AG04450 (cell line): ENCODE measurements at regions not wholly inside any gene's neighbourhood (a gene's known extent, or its start where the extent isn't known, plus 50 kb on each side); places are given as distances from the start of the nearest gene placed in this dataset.

Source experiments
- CTCF ChIA-PET: fragments of 300-600, 350-600 bp; formaldehyde crosslinking; extraction: SDS; loops from one replicate; lab custom pipeline; 2022; ENCODE audit warnings: antibody characterized with exemption, inconsistent platforms; lab: Charles Lee
- POLR2A ChIA-PET: fragments of 350-600 bp; formaldehyde crosslinking; extraction: SDS; loops from one replicate; lab custom pipeline; 2021; ENCODE audit warnings: antibody characterized with exemption, inconsistent platforms; lab: Yijun Ruan, JAX
- DNase-seq: peaks from one replicate; pipeline ENCODE4 v3.0.0-alpha.2; 2011; ENCODE audit warnings: low read depth, low spot score
- H3K27ac ChIP-seq: one replicate; pipeline ENCODE4 v1.5.1; 2012; ENCODE audit warnings: low read depth, low read length, control low read depth
- H3K27me3 ChIP-seq: one replicate; pipeline ENCODE4 v1.6.0; 2012; ENCODE audit warnings: low read length; ENCODE audit not compliant: control insufficient read depth, insufficient read depth
- H3K4me3 ChIP-seq: 2 replicates; pipeline ENCODE4 v1.5.1; 2011; ENCODE audit warnings: mild to moderate bottlenecking, low read depth, low read length, control low read depth
- H3K9me3 ChIP-seq: 2 replicates; pipeline ENCODE4 v1.5.1; 2012; ENCODE audit warnings: low read length; ENCODE audit not compliant: control insufficient read depth, insufficient read depth
- TF ChIP-seq, protein P1 (sequence below): IDR thresholded peaks from 2 replicates; pipeline ENCODE4 v1.5.1; 2011; ENCODE audit warnings: low read depth, low read length, control low read depth, inconsistent platforms

DNA sequence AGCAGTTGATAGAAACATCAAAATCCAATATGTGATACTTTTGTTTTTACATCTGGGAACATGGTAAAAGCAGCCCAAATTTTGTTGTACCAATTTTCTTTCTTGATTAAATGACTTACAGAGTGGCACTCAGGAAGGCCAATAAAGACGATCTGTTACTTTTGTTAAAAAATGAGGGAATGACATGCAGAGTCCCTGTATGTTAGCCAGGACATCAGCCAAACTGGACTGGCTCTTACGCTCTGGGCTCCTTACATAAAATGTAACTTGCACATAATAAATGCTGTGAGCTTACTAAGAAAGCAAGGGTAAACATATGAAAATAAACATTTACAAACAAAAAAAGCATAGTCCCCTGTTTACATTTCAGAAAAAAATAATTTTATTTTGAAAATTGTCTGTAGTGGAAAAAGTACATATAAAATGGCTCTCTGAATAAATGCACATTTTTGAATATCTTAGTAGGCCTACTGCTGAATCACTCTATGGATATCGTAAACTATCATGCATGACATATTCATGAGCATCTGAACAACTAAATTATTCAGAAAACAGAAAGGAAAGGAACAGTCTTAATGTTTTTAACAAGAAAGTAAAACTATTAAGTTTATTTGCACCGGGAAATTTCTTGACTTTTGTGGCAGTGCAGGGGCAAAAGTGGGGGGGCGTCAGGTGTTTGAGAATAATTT, 534.5 kb downstream of the KCTD12 start:
- H3K27me3 ChIP-seq, result no peaks in the 10 kb centered on the region
- H3K4me3 ChIP-seq, result no peak overlapping the region
- H3K9me3 ChIP-seq, result no peaks in the 10 kb centered on the region
- ChIA-PET CTCF (interaction anchor here (0.7 to 1.2 kb wide), 3 partner anchors 15 to 475 kb away, joined by 3 to 4 read pairs (median 4); no protein-coding TSS in a partner anchor), POLR2A (no interaction called here)
- no peak for DNase-seq
- TF ChIP-seq, protein P1, sequence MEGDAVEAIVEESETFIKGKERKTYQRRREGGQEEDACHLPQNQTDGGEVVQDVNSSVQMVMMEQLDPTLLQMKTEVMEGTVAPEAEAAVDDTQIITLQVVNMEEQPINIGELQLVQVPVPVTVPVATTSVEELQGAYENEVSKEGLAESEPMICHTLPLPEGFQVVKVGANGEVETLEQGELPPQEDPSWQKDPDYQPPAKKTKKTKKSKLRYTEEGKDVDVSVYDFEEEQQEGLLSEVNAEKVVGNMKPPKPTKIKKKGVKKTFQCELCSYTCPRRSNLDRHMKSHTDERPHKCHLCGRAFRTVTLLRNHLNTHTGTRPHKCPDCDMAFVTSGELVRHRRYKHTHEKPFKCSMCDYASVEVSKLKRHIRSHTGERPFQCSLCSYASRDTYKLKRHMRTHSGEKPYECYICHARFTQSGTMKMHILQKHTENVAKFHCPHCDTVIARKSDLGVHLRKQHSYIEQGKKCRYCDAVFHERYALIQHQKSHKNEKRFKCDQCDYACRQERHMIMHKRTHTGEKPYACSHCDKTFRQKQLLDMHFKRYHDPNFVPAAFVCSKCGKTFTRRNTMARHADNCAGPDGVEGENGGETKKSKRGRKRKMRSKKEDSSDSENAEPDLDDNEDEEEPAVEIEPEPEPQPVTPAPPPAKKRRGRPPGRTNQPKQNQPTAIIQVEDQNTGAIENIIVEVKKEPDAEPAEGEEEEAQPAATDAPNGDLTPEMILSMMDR, result no peak
- no peak overlapping the region for H3K27ac ChIP-seq

DNA sequence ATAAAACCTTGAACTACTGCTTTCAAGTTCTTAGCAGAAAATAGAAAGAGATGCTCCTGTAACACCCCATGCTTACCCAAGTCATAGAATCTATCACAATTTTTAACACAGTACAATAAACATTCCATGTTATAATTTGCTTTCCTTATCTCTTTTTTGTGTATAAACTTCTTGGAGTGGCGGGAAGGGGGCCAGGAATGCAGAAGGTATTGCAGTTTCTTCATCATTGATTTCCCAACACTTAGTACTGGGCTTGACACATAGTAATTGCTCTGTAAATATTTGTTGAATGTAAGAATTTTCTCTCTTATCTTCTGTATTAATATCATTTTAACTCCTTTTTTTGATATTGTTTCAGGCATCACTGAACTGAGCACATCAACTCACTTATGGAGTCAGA, 535.8 kb downstream of the KCTD12 start:
- CTCF ChIA-PET, result no interaction called here
- no peak overlapping the region for H3K4me3 ChIP-seq
- no peaks in the 10 kb centered on the region for H3K27me3 ChIP-seq
- no peaks in the 10 kb centered on the region for H3K9me3 ChIP-seq
- DNase-seq, result no peak
- TF ChIP-seq, protein P1, result no peak
- H3K27ac ChIP-seq, result no peak overlapping the region
- POLR2A ChIA-PET, result no interaction called here

DNA sequence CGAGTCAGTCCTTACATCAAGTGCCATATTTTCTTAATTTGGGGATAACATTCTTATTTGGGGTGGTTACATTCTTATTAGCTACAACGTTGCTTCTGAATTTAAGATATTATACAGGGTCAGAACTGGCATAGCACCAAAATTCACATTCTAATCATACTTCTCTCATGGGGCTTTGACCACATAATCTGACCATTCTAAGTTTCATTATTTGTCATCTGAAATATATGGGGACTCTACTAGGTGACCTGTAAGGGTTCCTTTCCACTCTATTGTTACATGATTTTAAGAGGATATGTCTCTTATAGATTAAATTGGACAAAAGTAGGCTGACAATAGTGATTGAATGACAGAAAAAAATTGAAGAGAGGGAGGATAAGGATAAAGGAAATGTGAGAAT, 536.5 kb downstream of the KCTD12 start:
- TF ChIP-seq, protein P1, result no peak
- ChIA-PET CTCF (no interaction called here), POLR2A (no interaction called here)
- Histone ChIP-seq H3K9me3 (no peaks in the 10 kb centered on the region), H3K4me3 (no peak overlapping the region), H3K27me3 (no peaks in the 10 kb centered on the region), H3K27ac (no peak overlapping the region)
- DNase-seq, result no peak

DNA sequence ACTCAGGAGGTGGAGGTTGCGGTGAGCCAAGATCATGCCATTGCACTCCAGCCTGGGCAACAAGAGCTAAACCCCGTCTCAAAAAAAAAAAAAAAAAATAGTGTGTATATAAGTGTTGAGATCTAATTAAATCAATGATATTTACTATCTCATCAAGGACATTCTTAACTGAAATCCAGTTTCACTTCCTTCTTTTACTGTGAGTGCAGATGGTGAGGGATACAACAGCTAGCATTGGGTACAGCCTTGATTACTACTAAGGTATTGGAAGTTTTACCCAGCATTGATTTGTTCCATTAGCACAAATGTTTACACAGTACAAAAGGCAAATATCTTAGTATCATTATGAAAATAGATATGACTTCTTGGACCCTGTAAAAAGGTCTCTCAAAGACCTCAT, 546.6 kb downstream of the KCTD12 start:
- DNase-seq, result no peak
- ChIA-PET CTCF (no interaction called here), POLR2A (no interaction called here)
- Histone ChIP-seq H3K27me3 (no peaks in the 10 kb centered on the region), H3K27ac (no peak overlapping the region), H3K4me3 (no peak overlapping the region), H3K9me3 (no peaks in the 10 kb centered on the region)
- TF ChIP-seq, protein P1, result no peak

DNA sequence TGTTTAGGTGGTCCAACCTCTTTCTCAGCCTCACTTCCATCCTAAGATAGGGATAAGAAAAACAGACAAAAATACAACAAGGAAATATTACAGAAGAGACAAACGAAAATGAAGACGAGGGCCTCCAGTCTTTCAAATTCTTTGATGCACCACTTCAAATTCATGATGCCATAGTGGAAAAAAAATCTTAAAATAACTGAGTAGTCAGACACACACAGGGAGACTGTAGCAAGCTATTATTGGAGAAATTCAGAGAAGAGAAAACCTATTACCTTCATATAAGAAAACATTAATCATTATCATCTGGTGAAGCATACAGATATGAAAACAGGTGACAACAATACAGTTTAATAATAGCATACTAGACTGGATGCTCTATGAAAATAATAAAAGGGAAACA, 548.2 kb downstream of the KCTD12 start:
- POLR2A ChIA-PET, result no interaction called here

More for the DNA sequence above, 548.2 kb downstream of the KCTD12 start:
- Histone ChIP-seq H3K27me3 (no peaks in the 10 kb centered on the region), H3K4me3 (no peak overlapping the region), H3K27ac (no peak overlapping the region), H3K9me3 (no peaks in the 10 kb centered on the region)
- CTCF ChIA-PET, result interaction anchor here (0.6 to 1.4 kb wide), 2 partner anchors 72 to 663 kb away, joined by 3 to 4 read pairs; no protein-coding TSS in a partner anchor
- TF ChIP-seq, protein P1, result no peak
- no peak for DNase-seq
